ENCODE measurements at regions not wholly inside any gene's neighbourhood (a gene's known extent, or its start where the extent isn't known, plus 50 kb on each side); places are given as distances from the start of the nearest gene placed in this dataset.

DNA sequence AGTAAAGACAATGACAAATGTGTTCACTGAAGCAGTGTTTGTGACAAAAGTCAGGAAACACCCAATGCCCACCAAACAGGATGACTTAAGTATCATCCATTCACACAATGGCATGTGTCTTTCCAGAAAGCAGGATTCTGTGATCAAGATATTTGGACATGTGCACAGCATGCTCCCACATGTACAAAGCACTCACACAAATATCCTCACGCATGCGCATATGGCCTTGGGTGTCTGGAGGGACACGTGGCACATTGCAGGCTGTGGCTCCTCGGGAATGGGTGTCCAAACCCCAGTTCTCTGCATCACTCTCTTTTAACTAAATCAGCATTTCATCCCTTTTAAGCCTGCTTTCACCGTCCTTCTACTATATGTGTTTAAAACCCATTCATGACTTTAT, 130.5 kb downstream of the KLF13 start:
- TF ChIP-seq, protein P1, sequence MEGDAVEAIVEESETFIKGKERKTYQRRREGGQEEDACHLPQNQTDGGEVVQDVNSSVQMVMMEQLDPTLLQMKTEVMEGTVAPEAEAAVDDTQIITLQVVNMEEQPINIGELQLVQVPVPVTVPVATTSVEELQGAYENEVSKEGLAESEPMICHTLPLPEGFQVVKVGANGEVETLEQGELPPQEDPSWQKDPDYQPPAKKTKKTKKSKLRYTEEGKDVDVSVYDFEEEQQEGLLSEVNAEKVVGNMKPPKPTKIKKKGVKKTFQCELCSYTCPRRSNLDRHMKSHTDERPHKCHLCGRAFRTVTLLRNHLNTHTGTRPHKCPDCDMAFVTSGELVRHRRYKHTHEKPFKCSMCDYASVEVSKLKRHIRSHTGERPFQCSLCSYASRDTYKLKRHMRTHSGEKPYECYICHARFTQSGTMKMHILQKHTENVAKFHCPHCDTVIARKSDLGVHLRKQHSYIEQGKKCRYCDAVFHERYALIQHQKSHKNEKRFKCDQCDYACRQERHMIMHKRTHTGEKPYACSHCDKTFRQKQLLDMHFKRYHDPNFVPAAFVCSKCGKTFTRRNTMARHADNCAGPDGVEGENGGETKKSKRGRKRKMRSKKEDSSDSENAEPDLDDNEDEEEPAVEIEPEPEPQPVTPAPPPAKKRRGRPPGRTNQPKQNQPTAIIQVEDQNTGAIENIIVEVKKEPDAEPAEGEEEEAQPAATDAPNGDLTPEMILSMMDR (IDR thresholded peaks at IDR 0.05; ENCODE audit: low read depth, low read length), result no peak
- DNase-seq (ENCODE audit: extremely low read depth, low read depth), result no peak

DNA sequence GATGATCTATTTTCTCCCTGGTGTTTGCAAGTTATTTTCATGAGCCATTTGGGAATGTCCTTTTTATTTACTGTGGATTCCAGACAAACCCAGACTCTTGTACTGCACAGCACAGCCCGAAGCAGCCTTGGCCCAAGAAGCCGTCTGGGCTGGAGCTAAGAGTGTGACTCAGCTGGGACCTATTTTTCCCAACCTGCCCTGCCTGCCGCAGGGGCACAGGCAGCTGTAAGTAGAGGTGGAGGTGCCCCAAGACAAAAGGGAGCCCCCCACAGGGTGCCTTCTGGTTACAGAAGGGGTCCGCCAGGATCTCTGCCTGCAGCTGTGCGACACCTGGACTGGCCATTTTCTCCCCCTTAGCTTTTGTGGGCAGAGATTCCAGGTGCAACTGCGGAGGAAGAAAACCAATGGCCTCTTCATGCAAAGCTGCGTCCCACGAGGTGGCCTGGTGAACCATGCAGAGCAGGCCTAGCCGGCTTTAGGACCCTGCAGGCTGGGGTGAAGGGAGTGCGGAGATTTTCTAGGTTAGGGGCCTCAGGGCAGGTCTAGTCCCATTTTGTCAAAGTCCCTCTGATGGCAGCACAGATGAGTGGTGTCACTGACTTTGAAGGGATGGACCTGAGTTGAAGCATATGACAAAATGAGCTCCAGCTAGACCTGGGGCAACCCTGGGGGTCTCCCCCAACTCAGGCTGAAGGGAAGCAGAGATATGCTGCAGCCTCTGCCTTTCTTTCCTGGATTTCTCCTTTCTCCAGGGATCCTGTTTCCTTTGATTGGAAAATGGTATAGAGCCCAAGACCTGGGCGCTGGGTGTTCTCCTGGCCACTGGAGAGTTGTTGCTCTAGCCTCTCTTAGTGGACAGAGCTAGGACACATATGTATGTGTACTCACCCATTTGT, 131.2 kb downstream of the KLF13 start:
- TF ChIP-seq, protein P1 (IDR thresholded peaks at IDR 0.05; ENCODE audit: low read depth, low read length), result no peak
- no peak for DNase-seq (ENCODE audit: extremely low read depth, low read depth)

DNA sequence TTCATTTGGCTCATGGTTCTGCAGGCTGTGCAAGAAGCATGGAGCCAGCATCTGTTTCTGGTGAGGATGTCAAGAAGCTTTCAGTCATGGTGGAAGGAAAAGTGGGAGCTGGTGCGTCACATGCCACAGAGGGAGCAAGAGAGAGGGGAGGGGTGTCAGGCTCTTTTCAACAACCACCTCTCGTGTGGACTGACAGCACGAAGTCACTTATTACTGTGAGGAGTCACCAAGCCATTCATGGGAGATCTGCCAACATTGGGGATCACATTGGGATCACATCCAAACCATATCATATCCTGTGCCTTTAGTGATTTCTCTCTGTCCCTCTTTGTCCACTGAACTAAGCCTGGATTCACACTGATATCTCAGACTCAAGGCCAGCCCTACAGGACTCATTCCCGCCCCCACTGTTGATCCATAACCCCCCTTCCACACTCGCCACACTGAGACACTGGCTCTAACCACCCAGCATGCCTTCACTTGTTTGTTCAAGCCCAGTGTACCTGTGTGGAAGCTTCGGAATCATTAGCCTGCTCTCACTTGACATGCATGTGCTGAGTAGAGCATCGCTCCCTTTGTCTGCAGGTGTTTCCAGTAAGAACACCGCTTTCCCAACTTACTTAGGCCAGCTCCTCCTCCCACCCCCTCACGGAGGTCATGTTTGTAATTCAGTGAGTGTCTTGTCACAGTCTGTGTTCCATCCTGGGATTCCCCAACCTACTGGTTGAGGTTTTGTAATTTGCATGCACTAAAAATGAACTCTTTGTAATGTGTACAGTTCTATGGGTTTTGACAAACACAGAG, 132.2 kb downstream of the KLF13 start:
- TF ChIP-seq, protein P1 (IDR thresholded peaks at IDR 0.05; ENCODE audit: low read depth, low read length), result no peak
- no peak for DNase-seq (ENCODE audit: extremely low read depth, low read depth)

DNA sequence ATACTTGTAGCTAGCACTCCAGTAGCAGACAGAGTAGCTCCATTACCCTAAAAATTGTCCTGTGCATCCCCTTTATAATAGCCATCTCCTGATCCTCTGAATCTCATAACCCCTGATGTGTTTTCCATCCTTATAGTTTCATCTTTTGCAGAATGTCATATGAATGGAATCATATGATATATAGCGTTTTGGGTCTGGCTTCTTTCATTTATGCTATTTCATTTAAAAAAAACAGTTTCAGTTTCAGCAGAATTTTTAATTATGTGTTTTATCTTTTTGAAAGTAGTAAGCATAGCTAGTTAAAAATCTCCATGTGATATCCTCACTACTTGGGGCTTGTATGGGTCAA, 132.7 kb downstream of the KLF13 start:
- no peak for DNase-seq (ENCODE audit: extremely low read depth, low read depth)
- TF ChIP-seq, protein P1 (IDR thresholded peaks at IDR 0.05; ENCODE audit: low read depth, low read length), result no peak

DNA sequence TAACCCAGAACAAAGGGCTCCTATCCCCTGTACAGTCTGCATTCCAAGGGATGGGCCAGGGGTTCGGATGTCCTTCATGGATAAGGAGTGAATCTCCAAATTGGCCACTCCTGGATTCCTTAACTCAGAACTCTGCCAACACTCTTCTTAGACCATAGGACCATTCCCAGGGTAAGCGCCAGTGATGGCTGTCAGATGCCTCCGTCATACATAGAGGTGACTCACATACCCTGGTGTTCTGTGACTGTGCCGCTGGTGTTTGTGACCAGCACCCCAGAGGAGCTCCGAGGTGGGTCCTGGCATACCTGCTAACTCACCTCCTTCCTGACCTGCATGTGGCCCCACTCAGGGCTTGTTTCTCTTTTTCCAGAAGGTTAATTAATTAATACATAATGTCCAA, 134.7 kb downstream of the KLF13 start:
- TF ChIP-seq, protein P1 (IDR thresholded peaks at IDR 0.05; ENCODE audit: low read depth, low read length), result no peak
- DNase-seq (ENCODE audit: extremely low read depth, low read depth), result no peak

DNA sequence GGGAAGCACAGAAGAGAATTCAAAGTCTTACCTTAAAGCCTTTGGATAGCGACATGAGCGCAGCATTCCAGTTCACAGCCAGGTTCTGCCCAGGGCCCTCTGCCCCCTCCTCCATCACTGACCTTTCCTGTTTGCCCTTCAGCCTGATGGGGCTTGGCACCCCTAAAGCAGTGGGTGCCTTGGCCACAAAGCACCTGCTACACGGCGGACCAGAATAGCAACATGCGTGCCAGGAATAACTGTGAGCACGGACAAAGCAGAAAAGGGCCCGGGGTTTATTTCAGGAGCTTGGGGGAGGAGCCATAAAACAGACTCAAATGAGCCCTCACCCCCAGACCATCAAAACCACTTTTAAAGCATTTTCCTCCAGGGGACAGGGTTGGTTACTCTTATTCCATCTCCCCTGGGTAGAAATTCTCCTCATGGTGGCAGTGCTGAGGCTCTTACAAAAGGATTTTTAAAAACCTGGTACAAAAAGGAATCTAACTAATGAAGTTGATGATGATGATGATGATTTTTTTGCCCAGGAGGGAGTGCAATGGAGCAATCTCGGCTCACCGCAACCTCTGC, 135.4 kb downstream of the KLF13 start:
- DNase-seq (ENCODE audit: extremely low read depth, low read depth), result no peak

More for the DNA sequence above, 135.4 kb downstream of the KLF13 start:
- TF ChIP-seq, protein P1 (IDR thresholded peaks at IDR 0.05; ENCODE audit: low read depth, low read length), result no peak; the same call in 1 of the 2 replicates

Data from AG09319 (cell line).